GM12878 (cell line): ENCODE measurements at regions not wholly inside any gene's neighbourhood (a gene's known extent, or its start where the extent isn't known, plus 50 kb on each side); places are given as distances from the start of the nearest gene placed in this dataset.

Experiments used
- ATAC-seq: fragments of 200-7000 bp; cut with Tn5 transposase; 3 replicates; pipeline ENCODE4 v1.9.1; 2020; ENCODE audit warnings: mild to moderate bottlenecking, moderate library complexity
- BruUV-seq: library from RNA; stranded (reverse); fragments of 400-500 nt; replicated peaks from 2 replicates; lab custom pipeline; 2021; lab: Mats Ljungman, UMichigan
- CTCF ChIA-PET: fragments of 300-600 bp; sonication (Branson Sonifier 250); formaldehyde crosslinking; extraction: SDS; loops from one replicate; lab custom pipeline; 2021; ENCODE audit warnings: inconsistent platforms; lab: Yijun Ruan, JAX
- POLR2A ChIA-PET: fragments of 350-600 bp; formaldehyde crosslinking; extraction: SDS; loops from one replicate; lab custom pipeline; 2021; ENCODE audit warnings: inconsistent platforms; lab: Charles Lee
- RAD21 ChIA-PET: fragments of 300-600 bp; sonication (Branson Sonifier 250); formaldehyde crosslinking; loops from one replicate; lab custom pipeline; 2023; ENCODE audit warnings: antibody characterized with exemption; ENCODE audit not compliant: unreplicated experiment; lab: Charles Lee
- SMC1A ChIA-PET: fragments of 300-600 bp; sonication (Branson Sonifier 250); formaldehyde crosslinking; loops from one replicate; lab custom pipeline; 2023; ENCODE audit not compliant: unreplicated experiment, uncharacterized antibody; lab: Charles Lee
- DNase-seq: peaks from one replicate; pipeline ENCODE4 v3.0.0-alpha.2; 2011; ENCODE audit warnings: low read depth, low spot score
- FAIRE-seq: peaks from 3 replicates; lab custom pipeline; 2011; peaks lifted over from hg19 to GRCh38; lab: Jason Lieb, UNC
- H2AFZ ChIP-seq: 2 replicates; pipeline ENCODE4 v1.6.0; 2011; ENCODE audit warnings: low read depth, low read length, control low read depth; ENCODE audit not compliant: control insufficient read depth
- H3K27ac ChIP-seq: 2 replicates; pipeline ENCODE4 v1.5.1; 2011; ENCODE audit warnings: control low read depth; ENCODE audit not compliant: control insufficient read depth, insufficient read depth
- H3K27me3 ChIP-seq, 2 experiments: replicated peaks in 1 of 2; 2 replicates each; pipeline versions ENCODE4 v1.6.0 to v1.6.1; 2011; ENCODE audit warnings: low read length in 1 of 2; ENCODE audit not compliant: control insufficient read depth in 2 of 2, insufficient read depth in 2 of 2
- H3K36me3 ChIP-seq, 2 experiments: 2 replicates each; pipeline ENCODE4 v1.5.1; 2011; ENCODE audit warnings: low read length in 1 of 2; ENCODE audit not compliant: control insufficient read depth in 2 of 2, insufficient read depth in 2 of 2
- H3K4me1 ChIP-seq: 2 replicates; pipeline ENCODE4 v1.6.1; 2011; ENCODE audit warnings: mild to moderate bottlenecking, low read length, moderate library complexity, mixed read lengths; ENCODE audit not compliant: control insufficient read depth, insufficient read depth
- H3K4me2 ChIP-seq: 2 replicates; pipeline ENCODE4 v1.6.0; 2011; ENCODE audit warnings: control low read depth; ENCODE audit not compliant: control insufficient read depth, insufficient read depth
- H3K4me3 ChIP-seq: fragments of 200-600 bp; sonication (generic); 2 replicates; pipeline ENCODE4 v1.5.1; 2016
- H3K79me2 ChIP-seq: 2 replicates; pipeline ENCODE4 v1.6.0; 2011; ENCODE audit warnings: low read length; ENCODE audit not compliant: control insufficient read depth, insufficient read depth
- H3K9ac ChIP-seq: 2 replicates; pipeline ENCODE4 v1.8.0; 2011; ENCODE audit warnings: low read length, control low read depth, mixed read lengths; ENCODE audit not compliant: control insufficient read depth, insufficient read depth
- H3K9me3 ChIP-seq: replicated peaks from 3 replicates; pipeline ENCODE4 v1.5.1; 2011; ENCODE audit warnings: mild to moderate bottlenecking, low read length; ENCODE audit not compliant: control insufficient read depth, insufficient read depth
- H4K20me1 ChIP-seq: 2 replicates; pipeline ENCODE4 v1.6.0; 2011; ENCODE audit not compliant: control insufficient read depth, insufficient read depth
- IKZF1 ChIP-seq: fragments of 450-650 bp; conservative IDR thresholded peaks from 2 replicates; pipeline ENCODE4 v1.6.1; 2017; ENCODE audit warnings: antibody characterized with exemption, mild to moderate bottlenecking
- RCOR1 ChIP-seq: conservative IDR thresholded peaks from 2 replicates; pipeline ENCODE4 v1.6.1; 2012; ENCODE audit warnings: low read depth, low read length, improper control_type of control experiment
- SIN3A ChIP-seq: IDR thresholded peaks from 2 replicates; pipeline ENCODE4 v1.6.1; 2012; ENCODE audit warnings: low read depth, low read length, improper control_type of control experiment
- SREBF1 ChIP-seq: IDR thresholded peaks from 2 replicates; pipeline ENCODE4 v1.6.1; 2012; ENCODE audit warnings: mild to moderate bottlenecking, low read length
- WRNIP1 ChIP-seq: IDR thresholded peaks from 2 replicates; pipeline ENCODE4 v1.6.1; 2011; ENCODE audit warnings: low read depth, low read length, improper control_type of control experiment, borderline replicate concordance
- ZNF217 ChIP-seq: fragments of 450-650 bp; IDR thresholded peaks from 2 replicates; pipeline ENCODE4 v1.6.1; 2017; ENCODE audit warnings: antibody characterized with exemption, mild to moderate bottlenecking
- ZNF592 ChIP-seq: fragments of 450-650 bp; IDR thresholded peaks from 2 replicates; pipeline ENCODE4 v1.6.1; 2017; ENCODE audit warnings: mild to moderate bottlenecking, moderate library complexity
- ZNF622 ChIP-seq: fragments of 450-650 bp; IDR thresholded peaks from 2 replicates; pipeline ENCODE4 v1.6.1; 2017; ENCODE audit warnings: mild to moderate bottlenecking, inconsistent platforms
- WGBS: methylation state at CpG from one replicate; pipeline ENCODE4 v1.1.6; 2016; ENCODE audit warnings: low lambda C conversion rate; ENCODE audit not compliant: insufficient replicate concordance, insufficient coverage; ENCODE audit errors: missing lambda C conversion rate; 5-methylcytosine and 5-hydroxymethylcytosine counted together
- in situ Hi-C: fragments of 300-500 bp; cut with MboI; formaldehyde crosslinking; loops from 9 replicates; pipeline ENCODE4 v1.14.3; 2018; ENCODE audit warnings: mixed read lengths
- intact Hi-C: fragments of 100-400 bp; cut with micrococcal nuclease; formaldehyde crosslinking; loops from one replicate; pipeline ENCODE4 v1.14.2; 2022; ENCODE audit not compliant: unreplicated experiment

- no peak for TF ChIP-seq ZNF592
- peak; percentile 83 for TF ChIP-seq ZNF217
- 0 out of 2 replicates have a peak, but pooled peaks have one; percentile 38 for TF ChIP-seq RCOR1
Observed at GRCh38 chr14:57060276-57060955, 208.3 kb downstream of the EXOC5 start (continued).

- intact Hi-C loops, result no loop called here
- DNase-seq, result no peak
- WGBS, result 85% methylated on average over 7 of the region's 7 CpGs
Observed at GRCh38 chr14:57058319-57058718, 210.4 kb downstream of the EXOC5 start.

More at GRCh38 chr14:57058319-57058718, 210.4 kb downstream of the EXOC5 start:
- in situ Hi-C loops, result no loop called here
- no peak for TF ChIP-seq SREBF1
- TF ChIP-seq ZNF622, result no peak
- no peak for TF ChIP-seq WRNIP1
- no peak for TF ChIP-seq SIN3A
- TF ChIP-seq IKZF1, result no peak
- H2AFZ ChIP-seq, result no peak overlapping the region
- no peaks in the 10 kb centered on the region for H3K36me3 ChIP-seq
- CTCF ChIA-PET, result no interaction called here
- H3K4me1 ChIP-seq, result peaks cover 16% of the 10 kb centered on the region
- no peak overlapping the region for H3K9ac ChIP-seq
- FAIRE-seq (no peak), ATAC-seq (no peak)
- no TSS peak for BruUV-seq
- no peak overlapping the region for H3K4me2 ChIP-seq
- no peaks in the 10 kb centered on the region for H4K20me1 ChIP-seq
- H3K4me3 ChIP-seq, result no peak overlapping the region
- RAD21 ChIA-PET, result no interaction called here
- no peak overlapping the region for H3K27ac ChIP-seq
- no peaks in the 10 kb centered on the region for H3K9me3 ChIP-seq
- SMC1A ChIA-PET, result no interaction called here
- no peaks in the 10 kb centered on the region for H3K79me2 ChIP-seq
- POLR2A ChIA-PET, result no interaction called here
- H3K27me3 ChIP-seq, result no peaks in the 10 kb centered on the region
